GM13977 (cell line): ENCODE measurements at regions not wholly inside any gene's neighbourhood (a gene's known extent, or its start where the extent isn't known, plus 50 kb on each side); places are given as distances from the start of the nearest gene placed in this dataset.

Source experiments
- DNase-seq: peaks from one replicate; pipeline ENCODE4 v3.0.0; 2012; ENCODE audit warnings: low spot score
- CTCF ChIP-seq: IDR thresholded peaks from 2 replicates; pipeline ENCODE4 v1.5.1; 2012; ENCODE audit warnings: mild to moderate bottlenecking, control low read depth; ENCODE audit not compliant: insufficient read depth; ENCODE audit errors: extremely low read depth, missing control alignments
- in situ Hi-C: fragments of 300-500 bp; cut with MboI; formaldehyde crosslinking; loops from one replicate; pipeline ENCODE4 v1.12.0; 2022; ENCODE audit warnings: low sequenced_read_pairs, low pct_unique_long_range_greater_than_20kb, mixed read lengths, inconsistent platforms; ENCODE audit not compliant: unreplicated experiment

GRCh38 chr7:25850735-25851134 lies 301.3 kb upstream of the NFE2L3 start:
- TF ChIP-seq CTCF: no peak
- in situ Hi-C loops: loop anchor here (10.0 kb wide), 1 partner anchor 1314 kb away; the partner anchor contains the start of gene HOXA9
- DNase-seq: no peak

- peak; percentile 87 for TF ChIP-seq CTCF
- peak; percentile 70 for DNase-seq
- in situ Hi-C loops: loop anchor here (10.0 kb wide), 1 partner anchor 1313 kb away; the partner anchor contains the start of gene HOXA9
These were observed 300.4 kb upstream of the NFE2L3 start for GRCh38 chr7:25851332-25852210.

- DNase-seq: no peak
- in situ Hi-C loops: loop anchor here (10.0 kb wide), 1 partner anchor 1312 kb away; the partner anchor contains the start of gene HOXA9
- no peak for TF ChIP-seq CTCF
These were observed 299.6 kb upstream of the NFE2L3 start for GRCh38 chr7:25852211-25852938.

GRCh38 chr7:25852939-25853271 lies 299.1 kb upstream of the NFE2L3 start:
- DNase-seq: no peak

GRCh38 chr7:25853314-25853713 lies 298.7 kb upstream of the NFE2L3 start:
- no peak for TF ChIP-seq CTCF
- in situ Hi-C loops: loop anchor here (10.0 kb wide), 1 partner anchor 1311 kb away; the partner anchor contains the start of gene HOXA9

More at GRCh38 chr7:25852939-25853271, 299.1 kb upstream of the NFE2L3 start:
- no peak for TF ChIP-seq CTCF
- in situ Hi-C loops: loop anchor here (10.0 kb wide), 1 partner anchor 1312 kb away; the partner anchor contains the start of gene HOXA9

GRCh38 chr7:25854059-25854458 lies 297.9 kb upstream of the NFE2L3 start:
- no peak for DNase-seq
- in situ Hi-C loops: loop anchor here (10.0 kb wide), 1 partner anchor 1311 kb away; the partner anchor contains the start of gene HOXA9
- TF ChIP-seq CTCF: no peak

More at GRCh38 chr7:25853314-25853713, 298.7 kb upstream of the NFE2L3 start:
- no peak for DNase-seq
